ENCODE measurements at regions not wholly inside any gene's neighbourhood (a gene's known extent, or its start where the extent isn't known, plus 50 kb on each side); places are given as distances from the start of the nearest gene placed in this dataset.

GRCh38 chr5:50302815-50303490 lies 138.1 kb downstream of the EMB start:
- DNase-seq (no peak), FAIRE-seq (no peak)
- H3K36me3 ChIP-seq (ENCODE audit: control insufficient read depth in 2 of 3, insufficient read depth in 3 of 3, low read length in 3 of 3) = no peaks in the 10 kb centered on the region
- H3K4me3 ChIP-seq (ENCODE audit: low read length in 3 of 3) = no peak overlapping the region
- H3K27me3 ChIP-seq (ENCODE audit: control insufficient read depth, insufficient read depth, low read length) = no peaks in the 10 kb centered on the region
- no peak overlapping the region for H3K9ac ChIP-seq (ENCODE audit: low read length in 3 of 3)
- H3K27ac ChIP-seq (ENCODE audit: low read depth in 2 of 2, low read length in 2 of 2) = no peak overlapping the region
- no peaks in the 10 kb centered on the region for H3K9me3 ChIP-seq (ENCODE audit: control insufficient read depth in 2 of 3, insufficient read depth in 1 of 3, low read length in 3 of 3)
- intact Hi-C loops (cut with DNase I) = no loop called here
- no peak for TF ChIP-seq CTCF (IDR thresholded peaks at IDR 0.05; ENCODE audit: borderline replicate concordance, extremely low read depth, insufficient read depth)
- no peaks in the 10 kb centered on the region for H3K4me1 ChIP-seq (ENCODE audit: control insufficient read depth in 2 of 3, insufficient read depth in 2 of 3, low read depth in 1 of 3, low read length in 3 of 3)

DNA sequence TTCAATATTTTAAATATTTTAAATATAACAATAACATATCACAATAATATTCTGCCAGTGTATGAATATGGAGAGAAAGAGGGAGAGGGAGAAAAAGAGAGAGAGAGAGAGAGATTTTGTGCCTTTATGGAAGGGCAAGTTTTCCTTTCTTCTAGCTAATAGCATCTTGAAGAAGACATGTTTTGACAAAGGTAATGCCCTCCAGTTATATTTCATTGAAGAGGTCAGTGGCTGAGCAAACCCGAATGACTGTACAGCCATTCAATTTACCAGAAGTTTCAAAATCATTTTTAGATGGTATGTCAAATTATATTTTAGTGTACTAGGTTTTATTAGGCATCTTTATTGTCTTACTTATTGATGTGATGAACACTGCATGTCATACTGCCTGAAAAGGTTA lies 139.3 kb downstream of the EMB start:
- Histone ChIP-seq H3K9ac (ENCODE audit: low read length in 3 of 3) (no peak overlapping the region), H3K4me1 (ENCODE audit: control insufficient read depth in 2 of 3, insufficient read depth in 2 of 3, low read depth in 1 of 3, low read length in 3 of 3) (no peaks in the 10 kb centered on the region), H3K27ac (ENCODE audit: low read depth in 2 of 2, low read length in 2 of 2) (no peak overlapping the region), H3K36me3 (ENCODE audit: control insufficient read depth in 2 of 3, insufficient read depth in 3 of 3, low read length in 3 of 3) (no peaks in the 10 kb centered on the region), H3K27me3 (ENCODE audit: control insufficient read depth, insufficient read depth, low read length) (no peaks in the 10 kb centered on the region), H3K9me3 (ENCODE audit: control insufficient read depth in 2 of 3, insufficient read depth in 1 of 3, low read length in 3 of 3) (no peaks in the 10 kb centered on the region), H3K4me3 (ENCODE audit: low read length in 3 of 3) (no peak overlapping the region)
- no peak for TF ChIP-seq CTCF (IDR thresholded peaks at IDR 0.05; ENCODE audit: borderline replicate concordance, extremely low read depth, insufficient read depth)
- FAIRE-seq (no peak), DNase-seq (no peak)
- intact Hi-C loops (cut with DNase I) = no loop called here

DNA sequence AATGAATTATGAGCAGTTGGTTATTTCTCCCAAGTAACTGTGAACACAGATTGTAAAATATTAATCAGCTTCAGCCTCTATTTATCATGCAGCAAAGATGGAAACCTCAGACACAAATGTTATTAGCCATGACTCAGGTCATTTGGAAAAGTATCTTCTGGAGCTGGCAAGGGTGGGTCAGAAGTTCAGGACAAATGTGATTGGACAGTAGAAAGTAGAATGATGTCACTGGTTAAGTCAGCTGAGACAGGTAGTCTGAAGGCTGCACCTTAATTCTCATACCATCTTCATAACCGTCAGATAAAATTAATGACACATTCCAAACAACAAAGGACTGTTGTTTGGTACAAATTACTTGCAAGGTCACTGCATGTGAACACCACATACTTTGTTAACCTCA lies 140.2 kb downstream of the EMB start:
- H3K9ac ChIP-seq (ENCODE audit: low read length in 3 of 3) = no peak overlapping the region
- no peak overlapping the region for H3K4me3 ChIP-seq (ENCODE audit: low read length in 3 of 3)
- H3K27me3 ChIP-seq (ENCODE audit: control insufficient read depth, insufficient read depth, low read length) = no peaks in the 10 kb centered on the region
- no peak overlapping the region for H3K27ac ChIP-seq (ENCODE audit: low read depth in 2 of 2, low read length in 2 of 2)
- TF ChIP-seq CTCF (IDR thresholded peaks at IDR 0.05; ENCODE audit: borderline replicate concordance, extremely low read depth, insufficient read depth) = no peak
- no peaks in the 10 kb centered on the region for H3K36me3 ChIP-seq (ENCODE audit: control insufficient read depth in 2 of 3, insufficient read depth in 3 of 3, low read length in 3 of 3)
- no peaks in the 10 kb centered on the region for H3K4me1 ChIP-seq (ENCODE audit: control insufficient read depth in 2 of 3, insufficient read depth in 2 of 3, low read depth in 1 of 3, low read length in 3 of 3)
- intact Hi-C loops (cut with DNase I) = no loop called here
- H3K9me3 ChIP-seq (ENCODE audit: control insufficient read depth in 2 of 3, insufficient read depth in 1 of 3, low read length in 3 of 3) = no peaks in the 10 kb centered on the region
- FAIRE-seq (no peak), DNase-seq (no peak)

DNA sequence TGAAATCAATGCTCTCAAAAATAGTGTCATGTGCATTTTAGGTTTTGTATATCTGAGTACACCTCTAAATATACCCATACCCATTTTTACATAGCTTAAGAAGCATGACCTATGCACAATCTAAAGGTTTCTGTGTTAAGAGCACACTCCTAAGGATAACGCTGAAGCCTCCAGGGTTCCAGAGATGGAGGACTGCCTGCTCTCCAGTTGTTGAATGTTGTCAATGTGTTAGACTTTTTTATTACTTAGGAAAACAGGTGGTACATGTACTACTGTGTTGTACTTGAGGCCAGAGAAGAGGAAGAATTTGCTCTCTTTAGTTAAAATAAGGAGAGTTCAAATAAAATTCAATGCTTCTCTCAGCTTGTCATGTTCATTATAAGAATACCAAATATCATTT lies 141.2 kb downstream of the EMB start:
- Histone ChIP-seq H3K9ac (ENCODE audit: low read length in 3 of 3) (no peak overlapping the region), H3K4me1 (ENCODE audit: control insufficient read depth in 2 of 3, insufficient read depth in 2 of 3, low read depth in 1 of 3, low read length in 3 of 3) (no peaks in the 10 kb centered on the region)

More for the DNA sequence above, 141.2 kb downstream of the EMB start:
- DNase-seq (no peak), FAIRE-seq (no peak)
- H3K4me3 ChIP-seq (ENCODE audit: low read length in 3 of 3) = no peak overlapping the region
- H3K27me3 ChIP-seq (ENCODE audit: control insufficient read depth, insufficient read depth, low read length) = no peaks in the 10 kb centered on the region
- H3K9me3 ChIP-seq (ENCODE audit: control insufficient read depth in 2 of 3, insufficient read depth in 1 of 3, low read length in 3 of 3) = no peaks in the 10 kb centered on the region
- no peak for TF ChIP-seq CTCF (IDR thresholded peaks at IDR 0.05; ENCODE audit: borderline replicate concordance, extremely low read depth, insufficient read depth)
- intact Hi-C loops (cut with DNase I) = no loop called here
- H3K27ac ChIP-seq (ENCODE audit: low read depth in 2 of 2, low read length in 2 of 2) = no peak overlapping the region
- H3K36me3 ChIP-seq (ENCODE audit: control insufficient read depth in 2 of 3, insufficient read depth in 3 of 3, low read length in 3 of 3) = no peaks in the 10 kb centered on the region

Data from kidney (tissue), 13 donors.